Psoas muscle (tissue), 7 donors: ENCODE measurements at regions not wholly inside any gene's neighbourhood (a gene's known extent, or its start where the extent isn't known, plus 50 kb on each side); places are given as distances from the start of the nearest gene placed in this dataset.
"Not testable (repeated sequence)": the region's sequence is repeated elsewhere in the genome, so short reads cannot be mapped to it uniquely, and the experiment has no call there.

ENCODE experiments used
- ATAC-seq, 4 donors: fragments of 200-7000 bp; cut with Tn5 transposase; one replicate each; pipeline ENCODE4 v1.9.1; 2020; ENCODE audit warnings: moderate library complexity in 3 of 4, mild to moderate bottlenecking in 2 of 4
- DNase-seq, 2 donors: peaks; one replicate each; pipeline ENCODE4 v3.0.0-alpha.2; 2020
- H3K27ac ChIP-seq: fragments of 200-600 bp; one replicate; pipeline ENCODE4 v1.8.0; 2022
- H3K27me3 ChIP-seq, 3 donors: fragments of 200-600 bp in 1 of 3; one replicate each; pipeline versions ENCODE4 v1.6.1 to v1.8.0; 2013 to 2022; ENCODE audit warnings: low read length in 2 of 3, mild to moderate bottlenecking in 2 of 3, moderate library complexity in 1 of 3; ENCODE audit not compliant: insufficient read depth in 3 of 3
- H3K36me3 ChIP-seq, 2 donors: fragments of 200-600 bp in 1 of 2; one replicate each; pipeline versions ENCODE4 v1.6.1 to v1.8.0; 2013 to 2022; ENCODE audit warnings: low read depth in 1 of 2, mild to moderate bottlenecking in 1 of 2, moderate library complexity in 1 of 2; ENCODE audit not compliant: insufficient read depth in 1 of 2
- H3K4me1 ChIP-seq: fragments of 200-600 bp; one replicate; pipeline ENCODE4 v1.8.0; 2022
- H3K4me3 ChIP-seq: fragments of 200-600 bp; one replicate; pipeline ENCODE4 v1.8.0; 2022; ENCODE audit warnings: mild to moderate bottlenecking
- H3K9me3 ChIP-seq: fragments of 200-600 bp; one replicate; pipeline ENCODE4 v1.8.0; 2022
- WGBS, 3 donors: extraction: QIAGEN DNeasy Blood & Tissue Kit; methylation state at CpG; one replicate each; pipeline versions ENCODE4 v1.1.6 to v1.1.7; 2013; 5-methylcytosine and 5-hydroxymethylcytosine counted together
- intact Hi-C, 2 donors: fragments of 100-400 bp; cut with DNase I; formaldehyde crosslinking; loops; one replicate each; pipeline versions ENCODE4 v1.11.0 to v1.14.2; 2022
- TF ChIP-seq, protein P1 (sequence below): fragments of 200-600 bp; IDR thresholded peaks from one replicate; pipeline ENCODE4 v1.8.0; 2022; ENCODE audit warnings: antibody characterized with exemption
- donor health status: healthy with polysubstance abuse.
- donor health status: DM: no; HTN: no; CAD: no; lungs with moderate emphysema.
- donor health status: Bipolar disorder and iron deficiency.
- donor health status: healthy.
- donor health status: DM: yes; HTN: yes; CAD: no.
- donor health status: DM: no; HTN: no; CAD: no.
- donor health status: DM: yes; HTN: yes; CAD: no.

DNA sequence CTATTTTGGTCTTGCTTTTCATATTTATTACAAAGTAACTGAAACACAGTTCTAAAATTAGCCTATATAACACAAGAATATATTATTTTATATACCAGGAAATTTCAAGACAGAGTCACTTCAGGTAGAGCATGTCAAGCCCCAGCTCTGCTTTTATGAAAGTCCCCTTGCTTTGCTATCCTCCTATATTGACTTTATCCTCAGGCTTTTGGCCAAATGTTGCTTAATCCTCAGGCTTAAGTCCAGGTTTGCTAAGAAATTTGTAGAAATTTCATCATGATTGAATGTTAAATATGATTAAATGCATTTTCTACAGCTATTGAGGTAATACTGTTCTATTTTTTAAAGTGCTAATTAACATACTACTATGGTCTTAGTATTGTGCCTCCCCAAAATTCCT is 227.6 kb downstream of the FZD1 start:
- ATAC-seq (no peak), DNase-seq (no peak)
- intact Hi-C loops: no loop called here
- H3K27ac ChIP-seq: no peak overlapping the region
- TF ChIP-seq, protein P1, sequence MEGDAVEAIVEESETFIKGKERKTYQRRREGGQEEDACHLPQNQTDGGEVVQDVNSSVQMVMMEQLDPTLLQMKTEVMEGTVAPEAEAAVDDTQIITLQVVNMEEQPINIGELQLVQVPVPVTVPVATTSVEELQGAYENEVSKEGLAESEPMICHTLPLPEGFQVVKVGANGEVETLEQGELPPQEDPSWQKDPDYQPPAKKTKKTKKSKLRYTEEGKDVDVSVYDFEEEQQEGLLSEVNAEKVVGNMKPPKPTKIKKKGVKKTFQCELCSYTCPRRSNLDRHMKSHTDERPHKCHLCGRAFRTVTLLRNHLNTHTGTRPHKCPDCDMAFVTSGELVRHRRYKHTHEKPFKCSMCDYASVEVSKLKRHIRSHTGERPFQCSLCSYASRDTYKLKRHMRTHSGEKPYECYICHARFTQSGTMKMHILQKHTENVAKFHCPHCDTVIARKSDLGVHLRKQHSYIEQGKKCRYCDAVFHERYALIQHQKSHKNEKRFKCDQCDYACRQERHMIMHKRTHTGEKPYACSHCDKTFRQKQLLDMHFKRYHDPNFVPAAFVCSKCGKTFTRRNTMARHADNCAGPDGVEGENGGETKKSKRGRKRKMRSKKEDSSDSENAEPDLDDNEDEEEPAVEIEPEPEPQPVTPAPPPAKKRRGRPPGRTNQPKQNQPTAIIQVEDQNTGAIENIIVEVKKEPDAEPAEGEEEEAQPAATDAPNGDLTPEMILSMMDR: no peak
- no peak overlapping the region for H3K4me3 ChIP-seq
- no peaks in the 10 kb centered on the region for H3K36me3 ChIP-seq
- H3K9me3 ChIP-seq: no peaks in the 10 kb centered on the region
- H3K4me1 ChIP-seq: no peaks in the 10 kb centered on the region
- H3K27me3 ChIP-seq: no peaks in the 10 kb centered on the region

- H3K4me3 ChIP-seq: no peak overlapping the region
- TF ChIP-seq, protein P1: no peak
- no peaks in the 10 kb centered on the region for H3K9me3 ChIP-seq
- H3K4me1 ChIP-seq: no peaks in the 10 kb centered on the region
- 92 to 96% (median 95%) methylated on average over 2 of the region's 2 CpGs for WGBS, 3 donors
- H3K27ac ChIP-seq: no peak overlapping the region
- H3K36me3 ChIP-seq: no peaks in the 10 kb centered on the region
- DNase-seq (no peak), ATAC-seq (no peak)
- intact Hi-C loops: no loop called here
- H3K27me3 ChIP-seq: no peaks in the 10 kb centered on the region
Measured at GRCh38 chr7:91492317-91492716, 228.1 kb downstream of the FZD1 start.

DNA sequence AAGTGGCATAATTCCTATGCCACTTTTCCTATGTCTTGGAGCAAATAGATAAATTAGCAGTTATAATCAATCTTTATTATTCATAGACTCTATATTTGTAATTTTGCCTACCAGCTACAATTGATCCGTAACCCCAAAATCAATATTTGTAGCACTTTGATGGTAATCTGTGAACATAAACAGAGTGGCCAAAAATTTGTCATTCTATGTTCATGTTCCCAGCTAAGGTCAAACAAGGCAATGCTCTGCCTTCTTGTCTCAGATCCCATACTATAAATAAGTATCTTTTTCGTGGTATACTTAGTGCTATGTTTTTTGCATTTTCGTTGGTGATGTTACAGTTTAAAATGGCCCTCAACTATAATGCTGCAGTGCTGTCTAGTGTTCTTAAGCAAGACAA is 228.5 kb downstream of the FZD1 start:
- H3K4me3 ChIP-seq: no peak overlapping the region
- TF ChIP-seq, protein P1: no peak
- ATAC-seq (no peak), DNase-seq (no peak)
- H3K27ac ChIP-seq: no peak overlapping the region
- 69 to 72% (median 71%) methylated on average over 3 of the region's 3 CpGs for WGBS, 3 donors
- H3K36me3 ChIP-seq: no peaks in the 10 kb centered on the region
- intact Hi-C loops: no loop called here
- H3K9me3 ChIP-seq: no peaks in the 10 kb centered on the region
- H3K4me1 ChIP-seq: no peaks in the 10 kb centered on the region
- no peaks in the 10 kb centered on the region for H3K27me3 ChIP-seq

DNA sequence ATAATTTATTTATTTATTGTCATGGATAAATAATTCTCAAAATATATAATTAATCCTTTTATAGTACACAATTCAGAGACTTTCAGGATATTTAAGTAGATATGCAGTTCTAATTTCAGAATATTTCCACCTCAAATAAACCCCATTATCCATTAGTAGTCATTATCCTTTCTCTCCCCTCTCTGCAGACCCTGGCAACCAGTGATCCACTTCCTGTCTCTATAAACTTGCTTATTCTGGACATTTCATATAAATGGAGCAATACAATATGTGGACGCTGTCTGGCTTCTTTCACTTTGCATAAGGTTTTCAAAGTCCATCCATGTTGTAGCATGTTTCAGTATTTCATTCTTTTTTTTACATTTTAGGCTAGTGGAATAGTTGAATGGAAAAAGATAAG is 230.2 kb downstream of the FZD1 start:
- H3K4me3 ChIP-seq: no peak overlapping the region
- no peaks in the 10 kb centered on the region for H3K36me3 ChIP-seq
- peaks cover 11% of the 10 kb centered on the region for H3K9me3 ChIP-seq
- 82 to 88% (median 88%) methylated on average over 1 of the region's 1 CpG for WGBS, 3 donors
- DNase-seq (no peak), ATAC-seq (no peak)
- TF ChIP-seq, protein P1: no peak
- intact Hi-C loops: no loop called here
- H3K27ac ChIP-seq: no peak overlapping the region
- no peaks in the 10 kb centered on the region for H3K4me1 ChIP-seq
- no peaks in the 10 kb centered on the region for H3K27me3 ChIP-seq

- H3K27ac ChIP-seq: no peak overlapping the region
- peaks cover 11% of the 10 kb centered on the region for H3K9me3 ChIP-seq
- intact Hi-C loops: no loop called here
- ATAC-seq (no peak), DNase-seq (no peak)
- H3K27me3 ChIP-seq: no peaks in the 10 kb centered on the region
- no peaks in the 10 kb centered on the region for H3K4me1 ChIP-seq
- H3K4me3 ChIP-seq: no peak overlapping the region
- 65 to 74% (median 73%) methylated on average over 1 of the region's 1 CpG for WGBS, 3 donors
- no peaks in the 10 kb centered on the region for H3K36me3 ChIP-seq
- TF ChIP-seq, protein P1: no peak
Measured at GRCh38 chr7:91496251-91496820, 232.1 kb downstream of the FZD1 start.

DNA sequence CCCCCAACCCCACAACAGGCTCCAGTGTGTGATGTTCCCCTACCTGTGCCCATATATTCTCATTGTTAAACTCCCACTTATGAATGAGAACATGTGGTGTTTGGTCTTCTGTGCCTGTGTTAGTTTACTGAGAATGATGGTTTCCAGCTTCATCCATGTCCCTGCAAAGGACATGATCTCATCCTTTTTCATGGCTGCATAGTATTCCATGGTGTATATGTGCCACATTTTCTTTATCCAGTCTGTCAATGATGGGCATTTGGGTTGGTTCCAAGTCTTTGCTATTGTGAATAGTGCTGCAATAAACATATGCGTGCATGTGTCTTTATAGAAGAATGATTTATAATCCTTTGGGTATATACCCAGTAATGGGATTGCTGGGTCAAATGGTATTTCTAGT is 233.0 kb downstream of the FZD1 start:
- H3K27me3 ChIP-seq, H3K4me1 ChIP-seq, H3K36me3 ChIP-seq, ATAC-seq, DNase-seq, intact Hi-C loops, H3K27ac ChIP-seq, H3K4me3 ChIP-seq: not testable (repeated sequence)
- WGBS, 3 donors: 83 to 94% (median 92%) methylated on average over 1 of the region's 1 CpG
- peaks cover 11% of the 10 kb centered on the region for H3K9me3 ChIP-seq
